KBM-7 (cell line): ENCODE measurements at regions not wholly inside any gene's neighbourhood (a gene's known extent, or its start where the extent isn't known, plus 50 kb on each side); places are given as distances from the start of the nearest gene placed in this dataset.
A peak's percentile ranks its signal among the peaks of the same experiment; 100 is the strongest.
"Not testable (repeated sequence)": the region's sequence is repeated elsewhere in the genome, so short reads cannot be mapped to it uniquely, and the experiment has no call there.

Source experiments
- DNase-seq: peaks from one replicate; pipeline ENCODE4 v3.0.0-alpha.2; 2015
- in situ Hi-C: fragments of 300-500 bp; cut with MboI; formaldehyde crosslinking; loops from 2 replicates; pipeline ENCODE4 v1.14.3; 2020; ENCODE audit warnings: low sequenced_read_pairs, low pct_unique_long_range_greater_than_20kb, mixed read lengths

GRCh38 chr4:8984641-8985040 lies 113.0 kb upstream of the HMX1 start:
- DNase-seq, in situ Hi-C loops: not testable (repeated sequence)

GRCh38 chr4:8983921-8984320 lies 112.3 kb upstream of the HMX1 start:
- in situ Hi-C loops, result not testable (repeated sequence)

GRCh38 chr4:8976466-8977128 lies 105.0 kb upstream of the HMX1 start:
- in situ Hi-C loops, DNase-seq: not testable (repeated sequence)

More at GRCh38 chr4:8983921-8984320, 112.3 kb upstream of the HMX1 start:
- DNase-seq, result not testable (repeated sequence)

- DNase-seq, in situ Hi-C loops: not testable (repeated sequence)
These were observed 101.0 kb upstream of the HMX1 start for GRCh38 chr4:8972635-8973034.

- DNase-seq, in situ Hi-C loops: not testable (repeated sequence)
These were observed 94.3 kb upstream of the HMX1 start for GRCh38 chr4:8965896-8966295.

GRCh38 chr4:8964201-8964788 lies 92.7 kb upstream of the HMX1 start:
- in situ Hi-C loops, DNase-seq: not testable (repeated sequence)

GRCh38 chr4:8963533-8963932 lies 91.9 kb upstream of the HMX1 start:
- in situ Hi-C loops, result not testable (repeated sequence)

GRCh38 chr4:8961343-8961742 lies 89.7 kb upstream of the HMX1 start:
- in situ Hi-C loops, result not testable (repeated sequence)
- DNase-seq, result peak; percentile 51

More at GRCh38 chr4:8963533-8963932, 91.9 kb upstream of the HMX1 start:
- DNase-seq, result not testable (repeated sequence)

- in situ Hi-C loops, DNase-seq: not testable (repeated sequence)
These were observed 87.8 kb upstream of the HMX1 start for GRCh38 chr4:8959471-8959870.

- in situ Hi-C loops, DNase-seq: not testable (repeated sequence)
These were observed 82.4 kb upstream of the HMX1 start for GRCh38 chr4:8954001-8954400.

- in situ Hi-C loops, DNase-seq: not testable (repeated sequence)
These were observed 81.2 kb upstream of the HMX1 start for GRCh38 chr4:8952791-8953190.

- in situ Hi-C loops, DNase-seq: not testable (repeated sequence)
These were observed 80.5 kb upstream of the HMX1 start for GRCh38 chr4:8952109-8952508.

- in situ Hi-C loops, DNase-seq: not testable (repeated sequence)
These were observed 73.9 kb upstream of the HMX1 start for GRCh38 chr4:8945506-8945905.

GRCh38 chr4:8943367-8943766 lies 71.7 kb upstream of the HMX1 start:
- DNase-seq, in situ Hi-C loops: not testable (repeated sequence)

- DNase-seq, in situ Hi-C loops: not testable (repeated sequence)
These were observed 70.4 kb upstream of the HMX1 start for GRCh38 chr4:8942088-8942487.

GRCh38 chr4:8941492-8941805 lies 69.8 kb upstream of the HMX1 start:
- in situ Hi-C loops, result not testable (repeated sequence)

GRCh38 chr4:8940792-8941491 lies 69.3 kb upstream of the HMX1 start:
- in situ Hi-C loops, result no loop called here
- DNase-seq, result peak; percentile 24

More at GRCh38 chr4:8941492-8941805, 69.8 kb upstream of the HMX1 start:
- not testable (repeated sequence) for DNase-seq

GRCh38 chr4:8939840-8940742 lies 68.5 kb upstream of the HMX1 start:
- DNase-seq, result no peak
- in situ Hi-C loops, result no loop called here

GRCh38 chr4:8939160-8939839 lies 67.7 kb upstream of the HMX1 start:
- in situ Hi-C loops, result no loop called here
- no peak for DNase-seq
